ENCODE measurements at regions not wholly inside any gene's neighbourhood (a gene's known extent, or its start where the extent isn't known, plus 50 kb on each side); places are given as distances from the start of the nearest gene placed in this dataset.
"Not testable (repeated sequence)": the region's sequence is repeated elsewhere in the genome, so short reads cannot be mapped to it uniquely, and the experiment has no call there.

DNA sequence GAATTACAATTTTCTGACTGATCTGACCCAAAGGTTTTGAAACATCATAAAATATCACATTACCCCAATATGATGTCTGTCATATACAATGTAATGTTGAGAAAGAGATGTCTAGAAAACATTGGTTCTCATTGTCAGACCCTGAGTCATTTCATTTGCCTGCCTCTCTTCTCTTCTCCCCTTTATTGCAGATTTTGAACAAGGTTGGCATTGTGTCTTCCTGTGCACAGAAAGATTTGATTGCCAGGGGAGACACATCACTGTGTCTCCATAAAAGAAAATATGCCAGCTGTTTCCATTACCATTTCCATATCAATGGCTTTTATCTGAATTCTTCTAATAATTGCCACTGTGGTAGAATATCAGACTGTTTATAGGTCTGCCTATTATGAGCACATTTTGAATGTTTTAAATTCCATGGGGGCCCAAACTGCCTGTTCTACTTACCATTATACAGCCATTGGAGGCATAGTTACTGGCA is 65.6 kb downstream of the IFI44 start:
- DNase-seq, result no peak

- no peak for DNase-seq
Measured at GRCh38 chr1:78716186-78716585, 66.6 kb downstream of the IFI44 start.

- no peak for DNase-seq
Measured at GRCh38 chr1:78718566-78718965, 68.9 kb downstream of the IFI44 start.

DNA sequence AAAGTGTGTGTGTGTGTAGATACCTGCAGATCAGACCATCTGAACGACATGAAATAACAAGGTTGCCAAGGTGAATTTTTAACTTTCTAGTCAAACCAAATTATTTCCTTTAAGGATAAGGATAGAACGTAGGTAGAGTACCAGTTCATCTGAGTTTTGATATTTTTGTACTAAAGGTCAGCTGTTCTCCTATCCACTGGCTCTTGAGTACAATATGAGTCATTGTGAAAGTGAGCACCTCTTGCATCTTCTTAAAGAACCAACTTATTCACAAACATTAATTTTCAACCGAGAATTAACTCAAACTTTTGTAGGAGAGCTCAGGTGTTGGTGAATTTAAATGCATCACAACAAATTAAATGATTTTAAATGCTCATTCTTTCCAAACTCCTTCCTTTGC is 71.5 kb downstream of the IFI44 start:
- DNase-seq, result no peak

DNA sequence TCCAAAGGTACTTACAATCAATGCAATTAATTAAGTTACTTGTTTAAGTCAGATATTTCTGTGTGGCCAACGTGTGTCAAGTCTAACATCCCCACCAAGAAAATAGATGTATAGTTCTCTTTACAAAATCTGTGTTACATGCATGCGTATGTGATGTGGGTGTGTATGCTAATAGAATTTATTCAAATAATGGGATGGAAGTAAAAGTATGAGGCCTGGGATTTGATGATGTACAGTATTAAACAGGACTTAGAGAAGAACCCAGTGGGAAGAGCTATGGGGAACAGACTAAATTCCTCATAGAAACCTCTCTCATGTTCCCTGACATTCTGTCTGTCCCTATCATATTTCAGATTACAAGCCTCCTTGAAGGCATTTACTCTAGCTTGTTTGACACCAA is 72.5 kb downstream of the IFI44 start:
- DNase-seq, result no peak

GRCh38 chr1:78722521-78722920 is 72.9 kb downstream of the IFI44 start:
- no peak for DNase-seq

DNA sequence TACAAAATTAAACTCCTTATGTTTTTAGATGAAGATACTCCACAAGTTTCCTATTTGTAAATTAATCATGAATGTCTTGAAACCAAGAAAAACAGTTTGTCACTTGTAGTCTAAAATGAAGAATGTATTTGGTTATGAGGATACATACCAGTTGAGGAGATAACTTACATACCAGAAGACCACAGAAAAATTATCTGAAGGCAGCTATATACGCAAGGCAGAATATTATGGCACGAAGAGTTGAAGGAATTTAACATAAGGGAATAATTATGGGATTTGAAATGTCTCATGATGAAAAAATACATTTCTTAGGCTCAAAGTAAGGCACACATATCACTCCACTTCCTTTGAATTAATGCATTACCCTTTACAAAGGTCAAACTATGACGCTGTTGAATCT is 73.3 kb downstream of the IFI44 start:
- no peak for DNase-seq

DNA sequence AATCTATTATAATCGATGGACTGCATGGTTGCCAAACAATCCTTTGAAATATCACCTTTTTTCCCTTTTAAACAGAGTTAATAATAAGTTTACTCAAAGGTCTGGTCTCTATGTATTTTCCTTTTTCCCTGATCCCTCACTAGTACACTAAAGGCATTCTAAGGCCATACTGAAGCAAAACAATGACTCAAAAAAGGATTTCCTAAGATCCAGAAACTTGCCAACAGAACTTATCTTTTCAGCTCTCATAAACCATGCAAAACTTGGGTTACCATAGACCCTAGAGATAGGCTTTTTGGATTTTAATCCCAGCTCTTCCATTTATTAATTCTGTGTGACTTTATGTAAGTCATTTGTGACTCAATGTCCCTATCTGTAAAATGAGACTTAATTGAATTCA is 77.1 kb downstream of the IFI44 start:
- DNase-seq, result no peak

DNA sequence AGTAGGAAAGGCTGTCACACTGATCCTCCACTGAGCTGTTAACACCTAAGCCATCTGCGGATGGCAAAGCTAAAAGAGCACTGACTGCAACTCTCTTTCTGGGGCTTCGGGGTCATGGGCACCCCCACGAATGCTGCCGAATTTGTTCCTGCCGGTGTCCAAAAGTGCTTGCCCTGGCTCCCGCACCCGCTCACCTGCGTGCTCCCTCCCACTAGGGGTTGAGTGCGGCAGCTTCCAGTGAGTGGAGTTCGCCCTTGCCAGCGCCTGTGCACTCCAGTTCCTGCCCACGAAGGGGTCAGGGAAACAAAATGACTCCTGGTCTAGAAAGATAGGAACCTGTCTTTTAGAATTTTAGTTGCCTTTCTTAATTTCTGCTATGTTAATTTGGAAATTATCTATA is 78.7 kb downstream of the IFI44 start:
- no peak for DNase-seq

DNA sequence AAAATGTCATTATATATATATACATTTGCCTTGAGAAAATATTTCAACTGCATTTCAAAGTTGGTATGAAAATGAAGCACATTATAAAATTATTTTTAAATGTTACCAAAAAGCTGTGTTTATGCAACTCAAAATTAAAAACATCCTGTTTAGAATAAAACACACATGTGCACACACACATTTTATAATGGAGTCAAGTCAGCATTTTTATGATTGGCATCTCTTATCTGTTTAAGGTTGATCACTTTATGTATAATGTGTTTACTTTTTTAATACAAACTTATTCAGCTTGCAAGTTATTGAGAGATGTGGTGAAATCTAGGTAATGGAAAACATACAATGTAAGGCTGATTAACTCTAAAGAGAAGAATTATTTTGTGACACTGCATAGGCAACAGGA is 80.4 kb downstream of the IFI44 start:
- DNase-seq, result no peak

DNA sequence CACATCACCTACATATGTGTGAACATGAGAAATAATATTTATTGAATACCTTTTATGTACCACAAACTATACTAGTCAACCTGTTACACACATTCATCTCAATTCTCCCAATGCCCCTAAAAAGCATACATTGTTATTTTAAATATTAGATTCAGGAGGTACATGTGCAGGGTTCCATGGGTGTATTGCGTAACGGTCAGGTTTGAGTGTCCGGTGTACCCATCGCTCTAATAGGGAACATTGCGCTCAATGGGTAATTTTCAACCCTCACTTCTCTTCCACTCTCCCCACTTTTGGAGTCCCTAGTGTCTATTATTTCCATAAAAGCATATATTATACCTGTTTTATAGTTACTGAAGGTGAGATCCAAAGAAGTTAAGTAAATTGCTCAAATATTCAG is 82.0 kb downstream of the IFI44 start:
- no peak for DNase-seq

DNA sequence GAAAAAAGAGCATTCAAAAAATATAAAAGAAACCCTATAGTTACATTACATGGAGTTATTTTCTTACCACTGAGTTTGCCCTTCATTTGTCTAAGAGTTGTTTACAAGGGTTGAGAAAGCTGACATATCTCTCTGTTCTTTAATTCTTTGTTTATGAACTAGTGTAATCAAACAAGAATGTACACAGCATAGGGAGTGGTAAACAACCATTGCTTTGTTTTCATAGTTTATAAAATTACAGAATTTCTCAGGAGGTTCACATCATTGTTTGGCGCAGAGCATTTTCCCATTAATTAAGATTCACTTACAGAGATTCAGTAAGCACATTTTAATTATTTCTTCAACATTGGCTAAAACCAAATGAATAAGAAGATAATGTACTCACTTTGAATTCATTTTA is 87.6 kb downstream of the IFI44 start:
- no peak for DNase-seq

GRCh38 chr1:78743626-78744025 is 94.0 kb downstream of the IFI44 start:
- no peak for DNase-seq

DNA sequence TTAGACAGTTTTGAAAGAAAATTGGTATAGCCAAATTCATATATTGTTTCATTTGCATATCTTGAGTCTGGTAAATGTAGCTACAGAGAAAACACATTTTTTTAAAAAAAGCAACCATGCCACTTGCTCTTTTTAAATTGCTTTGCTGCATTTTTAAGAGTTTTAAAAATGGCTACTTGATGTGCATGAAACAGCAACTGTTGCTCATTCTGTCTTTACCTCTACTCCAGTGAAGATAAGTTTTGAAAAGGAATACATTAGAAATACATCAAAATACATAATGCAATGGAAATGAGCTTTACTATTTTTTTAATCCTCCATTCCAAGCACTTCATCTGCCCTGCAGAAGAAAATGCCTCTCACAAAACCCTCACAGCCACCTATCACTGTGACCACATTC is 95.5 kb downstream of the IFI44 start:
- no peak for DNase-seq

DNA sequence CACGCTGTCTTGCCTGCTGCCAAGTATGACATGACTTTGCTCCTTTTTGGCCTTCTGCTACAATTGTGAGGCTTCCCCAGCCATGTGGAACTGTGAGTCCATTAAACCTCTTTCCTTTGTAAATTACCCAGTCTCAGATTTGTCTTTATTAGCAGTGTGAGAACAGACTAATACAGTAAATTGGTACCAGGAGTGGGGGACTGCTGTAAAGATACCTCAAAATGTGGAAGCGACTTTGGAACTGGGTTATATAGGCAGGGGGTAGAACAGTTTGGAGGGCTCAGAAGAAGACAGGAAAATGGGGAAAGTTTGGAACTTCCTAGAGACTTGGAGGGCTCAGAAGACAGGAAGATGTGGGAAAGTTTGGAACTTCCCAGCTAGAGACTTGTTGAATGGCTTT is 104.0 kb downstream of the IFI44 start:
- not testable (repeated sequence) for DNase-seq

- DNase-seq, result no peak
Measured at GRCh38 chr1:78755986-78756385, 106.4 kb downstream of the IFI44 start.

GRCh38 chr1:78758506-78758905 is 108.9 kb downstream of the IFI44 start:
- no peak for DNase-seq

- no peak for DNase-seq
Measured at GRCh38 chr1:78759881-78760280, 110.2 kb downstream of the IFI44 start.

GRCh38 chr1:78760858-78761257 is 111.2 kb downstream of the IFI44 start:
- no peak for DNase-seq

GRCh38 chr1:78762113-78762512 is 112.5 kb downstream of the IFI44 start:
- no peak for DNase-seq

- no peak for DNase-seq
Measured at GRCh38 chr1:78765489-78765888, 115.9 kb downstream of the IFI44 start.

- DNase-seq, result no peak
Measured at GRCh38 chr1:78779831-78780230, 130.2 kb downstream of the IFI44 start.

DNA sequence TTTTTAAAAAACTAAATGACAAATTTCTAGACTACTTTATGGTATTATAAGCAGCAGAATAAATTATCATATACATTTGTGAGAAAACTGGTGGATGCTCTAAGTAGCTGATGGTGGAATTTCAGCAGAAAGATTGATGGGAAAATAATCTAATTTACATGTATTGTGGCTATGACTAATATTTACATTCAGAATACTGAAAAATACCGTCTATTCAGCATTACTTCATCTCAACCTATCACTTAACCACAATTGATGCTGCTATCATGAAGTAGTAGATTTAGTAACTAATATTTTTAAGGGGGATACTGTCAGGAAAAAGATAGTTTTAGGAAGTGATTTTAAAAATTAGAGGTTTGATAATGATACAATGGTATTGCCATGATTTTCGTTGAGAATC is 137.9 kb downstream of the IFI44 start:
- DNase-seq, result no peak

GRCh38 chr1:78790174-78790573 is 140.5 kb downstream of the IFI44 start:
- no peak for DNase-seq

DNA sequence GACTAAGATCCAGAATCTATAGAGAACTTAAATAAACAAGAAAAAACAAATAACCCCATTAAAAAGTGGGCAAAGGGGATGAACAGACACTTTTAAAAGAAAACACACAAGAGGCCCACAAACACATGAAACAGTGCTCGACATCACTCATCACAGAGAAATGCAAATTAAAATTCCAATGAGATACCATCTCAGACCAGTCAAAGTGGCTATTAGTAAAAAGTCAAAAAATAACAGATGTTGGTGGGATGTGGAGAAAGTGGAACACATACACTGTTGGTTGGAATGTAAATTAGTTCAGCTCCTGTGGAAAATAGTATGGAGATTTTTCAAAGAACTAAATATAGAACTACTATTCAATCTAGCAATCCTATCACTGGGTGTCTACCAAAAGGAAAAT is 143.1 kb downstream of the IFI44 start:
- DNase-seq, result no peak

Measured in right kidney (tissue), 1 donor.